GM19328 (cell line): ENCODE measurements at regions not wholly inside any gene's neighbourhood (a gene's known extent, or its start where the extent isn't known, plus 50 kb on each side); places are given as distances from the start of the nearest gene placed in this dataset.
"Not testable (repeated sequence)": the region's sequence is repeated elsewhere in the genome, so short reads cannot be mapped to it uniquely, and the experiment has no call there.

Experiments used
- ATAC-seq: cut with Tn5 transposase; IDR thresholded peaks from one replicate; pipeline ENCODE4 v1.9.1; 2021; ENCODE audit warnings: mild to moderate bottlenecking, moderate library complexity; ENCODE audit not compliant: unreplicated experiment

GRCh38 chr2:7368211-7368610 is 451.0 kb downstream of the RNF144A start:
- no peak for ATAC-seq

DNA sequence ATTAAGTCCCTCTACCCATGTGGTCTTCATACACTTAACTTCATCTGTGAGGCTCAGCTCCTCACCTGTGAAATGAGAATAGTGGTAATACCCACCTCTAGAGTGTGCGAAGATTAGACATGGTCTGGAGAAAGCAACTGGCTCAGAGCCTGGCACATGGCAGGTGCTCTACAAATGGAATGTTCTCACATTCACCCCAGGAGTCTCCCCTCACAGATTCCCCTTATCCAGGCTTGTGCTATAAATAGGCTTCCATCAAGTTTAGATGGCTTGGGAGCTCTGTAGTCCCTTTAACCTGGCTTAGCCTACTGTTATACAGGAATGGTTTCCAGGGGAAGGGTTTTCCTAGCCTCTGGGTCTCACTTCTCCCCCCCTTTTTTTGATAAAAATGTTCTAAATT is 455.9 kb downstream of the RNF144A start:
- ATAC-seq, result no peak

DNA sequence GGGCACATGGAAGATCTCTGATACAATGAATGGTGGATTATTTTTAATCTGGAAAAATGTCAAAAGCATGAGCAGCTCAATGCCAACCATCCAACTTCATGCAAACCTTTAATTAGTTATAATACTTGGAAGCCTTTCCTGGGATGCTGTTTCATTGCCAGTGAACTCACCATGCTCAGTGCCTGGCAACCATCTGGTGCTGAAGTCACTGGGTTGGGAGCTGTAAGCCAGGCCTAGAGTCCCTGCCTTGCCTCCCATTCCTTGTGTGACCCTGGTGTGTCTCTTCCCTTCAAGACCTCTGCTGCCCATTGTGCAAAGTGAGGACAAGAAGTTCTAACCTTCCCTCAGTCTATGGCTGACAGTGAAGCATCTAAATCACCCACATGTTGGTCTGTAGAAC is 458.7 kb downstream of the RNF144A start:
- ATAC-seq, result no peak

GRCh38 chr2:7377916-7378569 is 460.8 kb downstream of the RNF144A start:
- ATAC-seq, result no peak

GRCh38 chr2:7378591-7378990 is 461.4 kb downstream of the RNF144A start:
- no peak for ATAC-seq

DNA sequence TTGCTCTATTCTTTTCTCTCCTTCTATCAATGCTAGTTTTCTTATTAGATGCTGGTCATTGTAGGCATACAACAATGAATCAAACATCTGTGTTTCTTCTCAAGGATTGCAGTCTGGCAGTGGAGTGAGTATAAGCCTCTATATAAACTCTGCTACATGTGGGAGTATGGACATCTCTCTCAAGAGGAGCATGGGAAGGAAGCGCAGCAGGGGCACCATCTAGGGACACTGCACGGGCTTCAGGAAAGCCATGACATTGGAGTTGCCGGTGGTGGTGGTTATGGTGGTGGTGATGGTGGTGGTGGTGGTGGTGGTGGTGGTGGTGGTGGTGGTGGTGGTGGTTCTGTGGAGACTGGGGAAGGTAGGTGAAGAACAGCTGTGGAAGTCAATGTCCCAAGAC is 462.6 kb downstream of the RNF144A start:
- ATAC-seq, result no peak

DNA sequence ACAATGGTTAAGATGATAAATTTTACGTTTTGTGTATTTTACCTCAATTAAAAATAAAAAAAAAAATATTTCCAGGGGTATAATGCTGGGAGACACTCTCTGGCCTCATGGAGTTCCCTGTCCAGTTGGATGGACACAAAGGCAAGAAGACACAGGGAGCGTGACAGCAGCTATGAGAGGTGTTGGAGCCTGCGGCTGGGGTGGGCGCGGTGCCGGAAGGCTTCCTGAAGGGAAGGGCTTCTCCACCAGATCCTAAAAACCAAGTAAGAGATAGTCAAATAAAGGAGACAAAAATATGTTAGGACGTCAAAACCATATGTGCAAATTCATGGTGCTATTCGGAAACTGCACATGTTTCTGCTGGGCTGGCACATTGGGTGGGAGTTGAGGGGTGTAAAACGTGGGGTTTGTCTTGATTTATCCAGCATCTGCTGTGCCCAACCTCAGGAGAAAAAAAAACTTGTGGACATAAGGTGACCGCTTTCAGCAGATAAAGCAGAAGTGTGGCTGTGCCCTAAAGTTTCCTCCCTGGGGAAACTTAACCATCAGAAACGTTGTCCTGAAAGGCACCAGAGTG is 467.6 kb downstream of the RNF144A start:
- ATAC-seq, result no peak

- ATAC-seq, result not testable (repeated sequence)
Observed at GRCh38 chr2:7390311-7390710, 473.1 kb downstream of the RNF144A start.

- no peak for ATAC-seq
Observed at GRCh38 chr2:7392076-7392787, 475.0 kb downstream of the RNF144A start.

DNA sequence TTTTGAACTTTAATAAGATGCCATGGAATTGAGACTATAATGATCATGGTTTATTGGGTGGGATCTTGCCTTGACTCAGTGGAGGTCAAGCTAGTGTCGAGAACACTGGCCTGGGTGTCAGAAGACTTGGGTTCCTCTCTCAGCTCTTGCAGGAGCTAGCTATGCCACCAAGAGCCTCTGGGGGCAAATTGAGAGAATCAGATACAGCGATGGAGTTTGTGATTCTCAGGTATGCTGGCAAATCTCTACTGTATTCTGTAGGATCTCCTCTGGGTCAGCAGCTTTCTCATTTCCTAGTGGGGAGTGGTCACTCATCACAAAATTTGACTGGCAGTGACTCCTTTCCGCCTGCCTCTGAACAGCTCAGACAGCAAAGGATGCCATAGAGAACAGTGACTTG is 477.0 kb downstream of the RNF144A start:
- ATAC-seq, result no peak

DNA sequence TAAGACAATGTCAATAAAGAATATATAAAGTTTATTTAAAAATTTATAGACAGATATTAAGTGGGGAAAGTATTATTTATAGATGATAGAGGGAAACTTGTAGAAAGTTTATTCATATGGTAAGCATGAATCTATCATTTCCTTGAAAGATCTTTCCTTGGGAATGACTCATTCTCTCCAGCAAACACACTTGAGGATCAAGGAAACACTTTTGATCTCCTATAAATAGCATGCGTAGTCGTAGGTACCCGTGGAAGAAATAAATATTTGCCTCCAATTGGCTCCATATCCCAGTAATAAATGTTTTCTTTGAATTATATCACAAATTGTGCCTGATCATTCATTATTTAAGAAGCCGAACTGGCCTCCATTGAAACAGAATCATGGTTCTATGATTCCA is 483.4 kb downstream of the RNF144A start:
- ATAC-seq, result no peak

DNA sequence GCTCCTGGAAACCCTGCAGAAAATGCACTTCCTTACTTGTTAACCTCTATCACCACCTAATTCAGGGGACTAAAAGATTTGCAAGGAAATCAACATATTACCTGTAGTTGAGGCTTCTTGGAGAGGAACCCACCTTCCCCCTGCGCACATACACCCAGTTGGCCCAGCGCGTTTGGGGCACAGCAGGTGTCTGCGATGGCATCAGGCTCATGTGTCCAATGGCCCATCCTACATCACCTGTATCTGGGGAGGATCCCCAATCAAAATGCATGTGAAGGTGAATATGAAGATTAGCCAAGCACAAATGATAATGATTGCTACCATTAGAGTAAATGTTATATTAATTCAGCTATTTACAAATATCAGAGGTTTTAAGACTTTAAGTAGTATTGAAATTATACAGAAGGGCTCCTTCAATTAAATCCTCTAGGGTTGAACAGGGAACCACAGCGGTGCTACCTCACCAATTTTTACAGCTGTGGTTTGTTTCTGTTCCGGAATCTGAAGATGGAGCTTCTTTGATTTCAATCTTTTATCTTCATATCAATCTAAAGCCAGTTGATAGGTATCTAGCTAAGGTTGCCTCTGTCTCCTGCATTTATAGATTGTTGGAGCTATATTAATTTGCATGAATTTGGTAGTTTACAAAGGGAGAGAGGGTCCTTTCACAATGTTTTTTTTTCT is 486.0 kb downstream of the RNF144A start:
- no peak for ATAC-seq

- no peak for ATAC-seq
Observed at GRCh38 chr2:7405861-7406715, 488.9 kb downstream of the RNF144A start.

GRCh38 chr2:7407001-7407400 is 489.8 kb downstream of the RNF144A start:
- ATAC-seq, result no peak

- ATAC-seq, result no peak
Observed at GRCh38 chr2:7407906-7408680, 490.9 kb downstream of the RNF144A start.

GRCh38 chr2:7411691-7412090 is 494.5 kb downstream of the RNF144A start:
- ATAC-seq, result no peak

GRCh38 chr2:7417845-7418742 is 500.9 kb downstream of the RNF144A start:
- ATAC-seq, result no peak

DNA sequence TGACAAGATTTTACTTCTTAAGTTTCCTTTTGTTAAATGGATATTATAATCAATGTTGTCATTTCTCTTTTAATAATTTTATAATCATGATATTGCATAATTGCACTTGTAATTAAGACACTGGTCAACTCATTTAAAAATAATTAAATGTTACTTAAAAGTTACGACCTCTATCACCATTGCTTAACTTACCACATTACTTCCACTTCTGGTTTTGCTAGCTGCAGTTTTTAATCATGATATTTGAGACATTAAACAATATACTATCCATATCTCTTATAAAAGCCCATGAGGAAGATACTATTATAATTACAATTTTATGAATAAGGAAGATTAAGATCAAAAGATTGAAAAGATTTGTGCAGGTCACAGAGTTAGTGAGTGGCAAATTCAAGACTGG is 502.0 kb downstream of the RNF144A start:
- ATAC-seq, result no peak

- ATAC-seq, result no peak
Observed at GRCh38 chr2:7419814-7420311, 502.7 kb downstream of the RNF144A start.
